SH-SY5Y (cell line): ENCODE measurements at regions not wholly inside any gene's neighbourhood (a gene's known extent, or its start where the extent isn't known, plus 50 kb on each side); places are given as distances from the start of the nearest gene placed in this dataset.

Experiments
- GATA2 ChIP-seq: IDR thresholded peaks from 2 replicates; pipeline ENCODE4 v1.6.1; 2011; ENCODE audit warnings: mild to moderate bottlenecking, low read depth, low read length
- GATA3 ChIP-seq: IDR thresholded peaks from 2 replicates; pipeline ENCODE4 v1.6.1; 2011; ENCODE audit warnings: low read depth, mild to moderate bottlenecking, low read length, moderate library complexity

- no peak for TF ChIP-seq GATA3
- TF ChIP-seq GATA2: no peak
Measured at GRCh38 chr11:80240245-80240644, 799.4 kb upstream of the TENM4 start.
